ENCODE measurements at regions not wholly inside any gene's neighbourhood (a gene's known extent, or its start where the extent isn't known, plus 50 kb on each side); places are given as distances from the start of the nearest gene placed in this dataset.

DNA sequence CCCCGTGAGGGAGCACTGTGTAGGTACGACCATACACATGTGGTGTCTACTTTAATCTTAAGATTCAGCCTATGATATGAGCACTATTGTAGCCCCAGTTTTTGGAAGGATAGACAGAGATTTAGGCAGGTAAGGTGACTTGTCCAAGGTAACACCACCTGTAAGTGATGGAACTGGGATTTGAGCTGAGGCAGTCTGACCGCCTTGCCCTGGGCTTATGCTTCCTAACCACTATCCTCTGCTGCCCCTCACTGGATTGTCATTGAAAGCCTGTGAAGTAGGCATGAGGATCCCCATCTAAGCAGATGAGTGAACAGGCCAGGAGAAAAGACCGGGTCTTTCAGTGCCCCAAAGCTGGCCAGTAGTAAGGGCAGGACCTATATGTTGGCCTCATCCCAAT, 343.8 kb downstream of the CYRIA start:
- CTCF ChIA-PET: interaction anchor here (0.6 to 1.0 kb wide), 2 partner anchors 13 to 685 kb away, joined by 3 read pairs; no protein-coding TSS in a partner anchor
- DNase-seq (ENCODE audit: extremely low spot score): no peak
- POLR2A ChIA-PET: no interaction called here
- TF ChIP-seq PKNOX1 (IDR thresholded peaks at IDR 0.05): no peak
- TF ChIP-seq FOXA1 (IDR thresholded peaks at IDR 0.05): no peak

- ChIA-PET POLR2A (no interaction called here), CTCF (interaction anchor here (0.6 to 1.0 kb wide), 2 partner anchors 12 to 684 kb away, joined by 3 read pairs; no protein-coding TSS in a partner anchor)
- DNase-seq (ENCODE audit: extremely low spot score): no peak
- TF ChIP-seq SP1 (IDR thresholded peaks at IDR 0.05) (no peak), FOXM1 (IDR thresholded peaks at IDR 0.05; ENCODE audit: borderline replicate concordance) (no peak), FOXK2 (IDR thresholded peaks at IDR 0.05) (no peak), ZNF384 (IDR thresholded peaks at IDR 0.05) (no peak), SUZ12 (IDR thresholded peaks at IDR 0.05) (no peak), TARDBP (IDR thresholded peaks at IDR 0.05) (no peak), FOXA1 (IDR thresholded peaks at IDR 0.05) (no peak)
Measured at GRCh38 chr2:16321256-16321655, 344.4 kb downstream of the CYRIA start.

DNA sequence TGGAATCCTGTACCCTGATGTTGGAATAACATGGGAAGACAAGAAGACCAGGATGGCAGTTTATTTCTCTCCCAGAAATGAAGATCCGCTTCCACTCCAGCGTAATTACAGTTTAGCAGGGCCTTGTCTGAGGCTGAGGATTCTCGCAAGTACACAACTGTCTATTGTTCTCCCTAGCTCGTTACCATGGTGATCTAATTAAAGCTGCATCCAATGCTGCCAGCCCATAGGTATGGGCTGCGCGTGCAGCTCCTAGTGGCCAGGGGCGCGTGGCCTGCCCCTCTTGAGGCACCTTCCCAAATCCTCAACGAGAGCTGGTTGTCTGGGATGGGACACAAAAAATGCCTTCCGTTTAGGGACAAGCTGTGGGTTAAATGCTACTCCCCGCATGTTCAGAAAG, 344.9 kb downstream of the CYRIA start:
- no peak for TF ChIP-seq SUZ12 (IDR thresholded peaks at IDR 0.05)
- no peak for TF ChIP-seq FOXK2 (IDR thresholded peaks at IDR 0.05)
- no peak for TF ChIP-seq ELF4 (IDR thresholded peaks at IDR 0.05)
- CTCF ChIA-PET: no interaction called here
- DNase-seq (ENCODE audit: extremely low spot score): no peak
- POLR2A ChIA-PET: no interaction called here

DNA sequence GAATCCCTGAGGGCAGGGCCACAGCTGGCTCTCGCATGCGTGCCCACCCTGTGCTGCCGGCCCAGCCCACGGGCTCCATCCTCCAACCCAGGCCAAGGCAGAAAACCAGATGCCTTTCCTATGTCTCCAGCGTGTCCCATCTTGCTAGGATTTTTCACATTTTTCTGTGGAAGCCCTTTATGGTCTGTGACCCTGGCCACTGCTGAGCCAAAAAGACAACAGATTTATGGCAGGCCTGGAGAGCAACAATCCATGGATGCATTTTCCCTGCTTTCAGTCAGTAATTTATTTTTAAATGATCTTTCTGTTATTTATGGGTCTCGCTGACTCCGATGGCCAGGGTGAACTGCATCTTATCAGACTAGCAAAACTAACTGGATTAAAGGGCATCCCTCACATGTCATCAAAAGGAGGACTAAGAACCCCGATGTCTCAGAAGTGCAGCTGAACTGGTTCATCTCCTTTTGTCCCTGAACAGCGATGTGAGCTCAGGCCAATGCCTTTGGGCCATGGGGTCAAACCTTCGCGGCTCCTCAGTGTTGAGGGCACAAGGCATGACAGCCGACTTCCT, 346.0 kb downstream of the CYRIA start:
- ChIA-PET CTCF (no interaction called here), POLR2A (no interaction called here)
- TF ChIP-seq HDGF (IDR thresholded peaks at IDR 0.05; ENCODE audit: borderline replicate concordance): no peak
- TF ChIP-seq FOXM1 (IDR thresholded peaks at IDR 0.05; ENCODE audit: borderline replicate concordance): no peak
- no peak for TF ChIP-seq SP1 (IDR thresholded peaks at IDR 0.05)
- TF ChIP-seq L3MBTL2 (conservative IDR thresholded peaks at IDR 0.05): no peak
- no peak for TF ChIP-seq FOXK2 (IDR thresholded peaks at IDR 0.05)
- no peak for TF ChIP-seq PKNOX1 (IDR thresholded peaks at IDR 0.05)
- no peak for TF ChIP-seq FOXA1 (IDR thresholded peaks at IDR 0.05)
- no peak for TF ChIP-seq NFRKB (IDR thresholded peaks at IDR 0.05)
- TF ChIP-seq ELF4 (IDR thresholded peaks at IDR 0.05): no peak
- TF ChIP-seq LEF1 (IDR thresholded peaks at IDR 0.05; ENCODE audit: borderline replicate concordance): no peak
- no peak for TF ChIP-seq SUZ12 (IDR thresholded peaks at IDR 0.05)
- no peak for TF ChIP-seq ZNF384 (IDR thresholded peaks at IDR 0.05)
- TF ChIP-seq CTBP1 (IDR thresholded peaks at IDR 0.05; ENCODE audit: borderline replicate concordance): no peak
- no peak for TF ChIP-seq TARDBP (IDR thresholded peaks at IDR 0.05)
- no peak for TF ChIP-seq BHLHE40 (IDR thresholded peaks at IDR 0.05; ENCODE audit: borderline replicate concordance)
- no peak for TF ChIP-seq ARNT (IDR thresholded peaks at IDR 0.05)
- DNase-seq (ENCODE audit: extremely low spot score): no peak

- POLR2A ChIA-PET: no interaction called here
- CTCF ChIA-PET: no interaction called here
- TF ChIP-seq ZNF384 (IDR thresholded peaks at IDR 0.05) (no peak), SP1 (IDR thresholded peaks at IDR 0.05) (no peak), HDGF (IDR thresholded peaks at IDR 0.05; ENCODE audit: borderline replicate concordance) (no peak), SUZ12 (IDR thresholded peaks at IDR 0.05) (no peak), NFRKB (IDR thresholded peaks at IDR 0.05) (no peak), CTBP1 (IDR thresholded peaks at IDR 0.05; ENCODE audit: borderline replicate concordance) (no peak), LEF1 (IDR thresholded peaks at IDR 0.05; ENCODE audit: borderline replicate concordance) (no peak), FOXM1 (IDR thresholded peaks at IDR 0.05; ENCODE audit: borderline replicate concordance) (no peak), ELF4 (IDR thresholded peaks at IDR 0.05) (no peak), BHLHE40 (IDR thresholded peaks at IDR 0.05; ENCODE audit: borderline replicate concordance) (no peak), PKNOX1 (IDR thresholded peaks at IDR 0.05) (no peak), ARNT (IDR thresholded peaks at IDR 0.05) (no peak), FOXA1 (IDR thresholded peaks at IDR 0.05) (no peak), TARDBP (IDR thresholded peaks at IDR 0.05) (no peak), FOXK2 (IDR thresholded peaks at IDR 0.05) (no peak), L3MBTL2 (conservative IDR thresholded peaks at IDR 0.05) (no peak)
- no peak for DNase-seq (ENCODE audit: extremely low spot score)
Measured at GRCh38 chr2:16318474-16319195, 347.0 kb downstream of the CYRIA start.

GRCh38 chr2:16318051-16318450, 347.6 kb downstream of the CYRIA start:
- no peak for DNase-seq (ENCODE audit: extremely low spot score)
- CTCF ChIA-PET: no interaction called here
- TF ChIP-seq SP1 (IDR thresholded peaks at IDR 0.05): no peak
- TF ChIP-seq NFRKB (IDR thresholded peaks at IDR 0.05): no peak
- TF ChIP-seq CTBP1 (IDR thresholded peaks at IDR 0.05; ENCODE audit: borderline replicate concordance): no peak
- TF ChIP-seq ARNT (IDR thresholded peaks at IDR 0.05): no peak
- no peak for TF ChIP-seq LEF1 (IDR thresholded peaks at IDR 0.05; ENCODE audit: borderline replicate concordance)
- no peak for TF ChIP-seq ZNF384 (IDR thresholded peaks at IDR 0.05)
- no peak for TF ChIP-seq FOXK2 (IDR thresholded peaks at IDR 0.05)
- no peak for TF ChIP-seq BHLHE40 (IDR thresholded peaks at IDR 0.05; ENCODE audit: borderline replicate concordance)
- TF ChIP-seq ELF4 (IDR thresholded peaks at IDR 0.05): no peak
- no peak for TF ChIP-seq L3MBTL2 (conservative IDR thresholded peaks at IDR 0.05)
- POLR2A ChIA-PET: no interaction called here
